ENCODE measurements at regions not wholly inside any gene's neighbourhood (a gene's known extent, or its start where the extent isn't known, plus 50 kb on each side); places are given as distances from the start of the nearest gene placed in this dataset.

DNA sequence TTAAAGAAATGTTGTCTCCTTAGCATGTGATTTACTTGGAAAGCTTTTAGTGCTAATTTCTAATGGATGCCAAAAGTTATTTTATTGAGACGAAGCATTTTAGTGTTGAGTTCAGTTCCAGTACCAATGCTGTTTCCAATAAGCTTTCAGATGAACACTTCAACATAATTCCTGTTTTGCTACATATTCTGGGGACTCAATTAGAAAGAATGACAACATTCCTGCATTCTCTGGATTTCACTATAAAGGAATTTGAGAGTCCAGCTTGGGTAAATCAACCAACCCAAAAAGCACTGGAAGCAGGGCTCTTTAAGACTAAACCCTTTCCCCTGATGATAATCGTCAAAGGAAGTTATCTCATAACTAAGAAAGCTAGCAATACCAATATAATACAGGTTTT, 353.0 kb upstream of the TMTC1 start:
- in situ Hi-C loops (cut with HindIII; ENCODE audit: low pct_unique_long_range_greater_than_20kb, low sequenced_read_pairs), result no loop called here
- no peak for TF ChIP-seq JUND (IDR thresholded peaks at IDR 0.05; ENCODE audit: low read depth)
- no peak for DNase-seq (ENCODE audit: low read depth in 1 of 2, low spot score in 1 of 2)

DNA sequence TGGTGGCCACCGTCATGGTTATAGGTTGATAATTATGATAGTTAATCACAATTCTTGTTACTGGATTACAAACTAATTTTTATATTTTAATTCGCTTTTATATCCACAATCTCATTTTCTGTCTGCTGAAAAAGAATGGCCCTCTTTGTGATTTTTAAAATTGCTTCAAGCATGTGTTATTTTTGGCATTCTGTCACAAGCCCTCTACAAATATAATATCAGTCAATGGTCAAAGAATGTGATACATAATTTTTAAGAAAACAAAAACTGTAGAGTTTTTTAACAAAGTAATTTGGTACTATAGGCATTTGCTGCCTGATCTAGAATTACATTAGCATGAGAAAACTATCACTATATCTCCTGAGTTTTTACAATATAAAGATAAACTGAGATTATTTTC, 352.0 kb upstream of the TMTC1 start:
- DNase-seq (ENCODE audit: low read depth in 1 of 2, low spot score in 1 of 2), result no peak
- in situ Hi-C loops (cut with HindIII; ENCODE audit: low pct_unique_long_range_greater_than_20kb, low sequenced_read_pairs), result no loop called here
- TF ChIP-seq JUND (IDR thresholded peaks at IDR 0.05; ENCODE audit: low read depth), result no peak

DNA sequence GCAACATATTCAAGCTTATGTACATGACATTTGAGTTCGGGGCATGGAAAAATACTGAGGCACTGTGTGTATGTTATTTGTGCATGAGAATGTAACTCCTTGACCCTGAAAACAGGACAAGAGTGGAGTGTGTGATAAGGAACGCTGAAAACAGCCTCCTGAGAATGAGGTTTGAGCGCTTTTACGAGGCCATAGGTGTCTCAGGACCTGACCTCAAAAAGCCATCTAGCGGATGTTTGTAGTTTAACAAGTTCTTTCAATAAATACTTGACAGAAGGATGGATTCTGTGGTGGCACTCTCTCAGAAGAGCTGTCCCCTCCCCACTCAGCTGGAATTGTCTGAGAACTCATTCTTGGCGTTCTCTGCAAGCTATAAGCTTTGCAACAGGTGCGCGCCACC, 350.5 kb upstream of the TMTC1 start:
- peak; percentile 26 to 61 for DNase-seq (ENCODE audit: low read depth in 1 of 2, low spot score in 1 of 2)
- TF ChIP-seq JUND (IDR thresholded peaks at IDR 0.05; ENCODE audit: low read depth), result no peak
- in situ Hi-C loops (cut with HindIII; ENCODE audit: low pct_unique_long_range_greater_than_20kb, low sequenced_read_pairs), result no loop called here

DNA sequence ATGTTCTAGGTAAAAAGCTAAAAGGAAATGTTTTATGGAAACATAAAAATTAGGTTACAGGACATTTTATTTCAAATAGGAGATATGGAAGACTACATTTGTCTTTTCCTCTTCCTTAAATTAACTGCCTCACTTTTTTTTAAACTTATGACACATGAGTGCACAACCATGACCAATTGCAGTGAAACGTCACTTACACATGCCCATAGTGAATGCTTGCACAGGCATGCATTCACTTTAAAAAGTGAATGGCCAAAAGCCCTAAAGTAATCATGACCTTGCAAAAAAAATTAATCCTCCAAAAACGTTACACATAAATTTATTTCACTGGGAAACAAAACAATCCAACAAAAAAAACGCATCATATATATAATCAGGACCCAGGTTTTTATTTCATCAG, 343.2 kb upstream of the TMTC1 start:
- no peak for TF ChIP-seq JUND (IDR thresholded peaks at IDR 0.05; ENCODE audit: low read depth)
- no peak for DNase-seq (ENCODE audit: low read depth in 1 of 2, low spot score in 1 of 2)
- in situ Hi-C loops (cut with HindIII; ENCODE audit: low pct_unique_long_range_greater_than_20kb, low sequenced_read_pairs), result no loop called here

DNA sequence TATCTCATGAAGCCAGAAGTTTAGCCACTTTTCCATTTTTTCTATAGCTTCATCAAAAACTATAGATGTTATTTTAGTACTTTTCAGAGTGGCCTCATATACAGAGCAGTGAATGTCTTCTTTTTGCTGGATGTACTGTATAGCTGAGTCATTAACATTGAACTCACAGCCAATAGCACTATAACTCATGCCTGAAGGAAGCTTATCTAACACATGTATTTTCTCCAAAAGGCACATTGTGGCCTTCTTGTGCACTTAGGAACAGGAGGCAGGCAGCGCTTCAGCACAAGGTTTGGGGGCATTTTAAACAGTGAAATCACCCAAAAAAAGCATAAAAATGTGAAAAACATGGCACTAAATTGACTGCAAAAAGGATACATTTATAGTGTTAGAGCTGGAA, 336.8 kb upstream of the TMTC1 start:
- DNase-seq (ENCODE audit: low read depth in 1 of 2, low spot score in 1 of 2), result no peak
- in situ Hi-C loops (cut with HindIII; ENCODE audit: low pct_unique_long_range_greater_than_20kb, low sequenced_read_pairs), result no loop called here
- no peak for TF ChIP-seq JUND (IDR thresholded peaks at IDR 0.05; ENCODE audit: low read depth)

DNA sequence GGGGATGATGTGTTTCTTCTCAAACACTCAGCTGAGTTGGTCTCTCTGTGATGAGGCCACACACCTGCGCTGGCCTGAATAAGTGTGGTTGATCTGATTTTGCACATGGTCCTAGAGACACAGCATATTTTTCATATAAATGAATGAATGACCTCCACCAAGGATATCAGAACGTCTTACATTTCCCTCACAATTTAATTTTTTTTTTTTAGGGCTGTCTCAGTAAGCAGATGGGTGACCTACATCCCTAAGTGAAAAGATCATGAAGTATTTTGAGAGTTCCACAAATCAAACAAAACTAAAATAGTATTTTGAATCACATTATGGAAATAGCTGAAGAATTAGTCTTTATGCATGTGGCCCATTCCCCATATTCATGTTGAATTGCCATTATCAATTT, 333.7 kb upstream of the TMTC1 start:
- no peak for TF ChIP-seq JUND (IDR thresholded peaks at IDR 0.05; ENCODE audit: low read depth)
- in situ Hi-C loops (cut with HindIII; ENCODE audit: low pct_unique_long_range_greater_than_20kb, low sequenced_read_pairs), result no loop called here
- no peak for DNase-seq (ENCODE audit: low read depth in 1 of 2, low spot score in 1 of 2)

DNA sequence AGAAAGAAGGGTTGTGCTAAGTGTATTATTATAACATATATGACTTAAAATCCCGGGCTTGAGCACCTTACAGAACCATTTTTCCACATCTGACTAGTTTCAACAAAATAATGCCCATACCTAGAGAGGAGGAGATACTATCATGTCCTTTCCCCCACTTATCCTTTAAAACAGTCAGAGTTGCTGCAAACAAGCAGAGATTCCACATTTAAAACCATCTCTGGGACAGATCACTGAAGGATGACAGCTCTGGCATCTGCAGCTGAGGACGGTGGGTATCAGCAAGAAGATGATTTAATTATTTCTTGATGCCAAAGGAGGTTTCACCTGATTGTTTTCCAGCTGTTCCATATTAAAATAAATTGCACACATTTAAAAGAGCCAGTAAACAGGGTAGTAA, 328.0 kb upstream of the TMTC1 start:
- DNase-seq (ENCODE audit: low read depth in 1 of 2, low spot score in 1 of 2), result no peak
- no peak for TF ChIP-seq JUND (IDR thresholded peaks at IDR 0.05; ENCODE audit: low read depth)
- in situ Hi-C loops (cut with HindIII; ENCODE audit: low pct_unique_long_range_greater_than_20kb, low sequenced_read_pairs), result no loop called here

DNA sequence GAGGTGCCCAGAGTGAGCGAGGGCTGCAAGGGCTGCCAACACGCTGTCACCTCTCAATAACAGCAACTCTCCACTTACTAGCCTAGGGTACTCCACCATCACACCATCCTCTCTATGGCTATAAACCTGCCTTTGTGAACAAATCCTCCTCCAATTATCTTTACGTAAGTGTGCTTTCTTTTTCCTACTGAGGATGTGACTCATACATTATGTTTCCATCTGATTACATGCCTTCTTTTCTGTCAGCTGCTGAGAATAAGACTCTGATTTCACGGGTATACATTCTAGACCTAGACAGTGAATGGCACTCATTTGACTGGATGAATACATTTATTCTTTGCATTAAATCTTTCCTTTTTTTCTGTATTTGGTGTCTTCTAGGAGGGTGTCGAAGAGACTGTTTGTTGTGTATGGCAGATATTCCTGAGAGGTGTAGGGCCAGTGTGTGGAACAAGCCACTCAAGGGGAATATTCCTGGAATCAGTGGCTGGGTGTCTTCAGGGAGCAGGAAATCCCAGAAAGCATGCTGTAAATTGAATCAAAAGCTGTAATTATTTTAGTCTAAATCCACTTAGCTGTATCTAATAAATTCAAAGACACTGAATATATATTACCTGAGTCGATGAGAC, 327.3 kb upstream of the TMTC1 start:
- in situ Hi-C loops (cut with HindIII; ENCODE audit: low pct_unique_long_range_greater_than_20kb, low sequenced_read_pairs), result no loop called here
- no peak for TF ChIP-seq JUND (IDR thresholded peaks at IDR 0.05; ENCODE audit: low read depth)
- no peak for DNase-seq (ENCODE audit: low read depth in 1 of 2, low spot score in 1 of 2)

DNA sequence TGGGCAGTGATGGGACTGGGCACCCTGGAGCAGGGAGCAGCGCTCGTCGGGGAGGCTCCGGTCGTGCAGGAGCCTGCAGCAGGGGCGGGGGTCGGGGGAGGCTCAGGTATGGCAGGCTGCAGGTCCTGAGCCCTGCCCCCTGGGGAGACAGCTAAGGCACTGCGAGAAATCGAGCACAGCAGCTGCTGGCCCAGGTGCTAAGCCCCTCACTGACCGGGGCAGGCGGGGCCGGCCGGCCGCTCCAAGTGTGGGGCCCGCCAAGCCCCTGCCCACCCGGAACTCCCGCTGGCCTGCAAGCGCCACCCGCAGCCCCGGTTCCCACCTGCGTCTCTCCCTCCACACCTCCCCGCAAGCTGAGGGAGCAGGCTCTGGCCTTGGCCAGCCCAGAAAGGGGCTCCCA, 326.8 kb upstream of the TMTC1 start:
- TF ChIP-seq JUND (IDR thresholded peaks at IDR 0.05; ENCODE audit: low read depth), result no peak
- DNase-seq (ENCODE audit: low read depth in 1 of 2, low spot score in 1 of 2), result no peak
- in situ Hi-C loops (cut with HindIII; ENCODE audit: low pct_unique_long_range_greater_than_20kb, low sequenced_read_pairs), result no loop called here

DNA sequence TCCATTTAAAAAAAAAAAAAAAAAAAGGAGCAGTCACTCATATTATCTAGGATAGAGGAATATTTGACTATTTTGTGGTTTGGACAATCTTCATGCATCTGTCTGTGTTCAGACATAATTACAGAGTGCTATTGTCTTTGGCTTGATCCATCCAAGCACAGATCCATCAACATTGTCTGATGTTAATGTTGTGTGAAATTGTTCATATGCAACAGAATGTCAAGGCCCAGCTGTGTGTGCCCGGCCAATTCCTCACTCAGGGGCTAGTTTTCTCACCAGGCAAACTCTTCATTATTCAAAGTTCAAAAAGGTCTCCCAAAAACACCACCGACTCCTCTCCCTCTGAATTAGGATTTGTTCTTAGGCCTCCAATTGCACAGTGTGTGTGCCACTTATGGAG, 324.9 kb upstream of the TMTC1 start:
- in situ Hi-C loops (cut with HindIII; ENCODE audit: low pct_unique_long_range_greater_than_20kb, low sequenced_read_pairs), result no loop called here
- no peak for DNase-seq (ENCODE audit: low read depth in 1 of 2, low spot score in 1 of 2)

DNA sequence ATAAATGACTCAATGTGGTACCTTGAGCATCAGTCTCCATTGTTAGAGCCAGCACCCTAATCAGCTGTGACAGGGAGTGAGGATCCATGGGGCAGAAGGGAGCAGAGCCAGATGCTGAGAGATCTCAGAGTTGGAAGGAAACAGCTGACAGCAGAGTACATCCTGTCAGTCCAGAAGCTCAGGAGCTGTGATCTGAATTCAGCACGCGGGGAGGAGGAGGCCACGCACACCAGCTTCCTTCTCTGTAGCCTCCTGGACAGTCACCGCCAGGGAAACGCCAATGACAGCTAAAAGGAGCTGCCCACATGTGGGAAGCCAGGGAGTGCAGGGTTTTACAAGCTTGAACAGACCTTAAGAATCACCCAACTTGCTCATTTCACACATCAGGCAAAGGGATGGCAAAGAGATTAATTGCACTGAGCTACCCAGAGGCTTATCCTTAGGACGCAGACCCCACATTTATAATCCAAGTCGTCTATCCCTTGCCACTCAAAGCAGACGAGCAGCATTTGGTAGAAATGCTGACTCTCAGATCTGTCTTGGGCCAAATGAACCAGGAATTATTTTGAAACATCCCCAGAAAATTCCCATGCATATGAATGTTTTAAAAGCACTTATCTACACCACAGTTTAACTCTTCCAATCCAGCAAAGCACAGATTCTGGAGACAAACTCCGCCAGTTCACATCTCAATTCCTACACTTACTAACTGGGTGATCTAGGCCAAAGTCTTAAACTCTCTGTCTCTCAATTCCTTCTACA, 322.6 kb upstream of the TMTC1 start:
- in situ Hi-C loops (cut with HindIII; ENCODE audit: low pct_unique_long_range_greater_than_20kb, low sequenced_read_pairs), result no loop called here
- DNase-seq (ENCODE audit: low read depth in 1 of 2, low spot score in 1 of 2), result no peak
- no peak for TF ChIP-seq JUND (IDR thresholded peaks at IDR 0.05; ENCODE audit: low read depth)

More for the DNA sequence above, 324.9 kb upstream of the TMTC1 start:
- TF ChIP-seq JUND (IDR thresholded peaks at IDR 0.05; ENCODE audit: low read depth), result no peak

DNA sequence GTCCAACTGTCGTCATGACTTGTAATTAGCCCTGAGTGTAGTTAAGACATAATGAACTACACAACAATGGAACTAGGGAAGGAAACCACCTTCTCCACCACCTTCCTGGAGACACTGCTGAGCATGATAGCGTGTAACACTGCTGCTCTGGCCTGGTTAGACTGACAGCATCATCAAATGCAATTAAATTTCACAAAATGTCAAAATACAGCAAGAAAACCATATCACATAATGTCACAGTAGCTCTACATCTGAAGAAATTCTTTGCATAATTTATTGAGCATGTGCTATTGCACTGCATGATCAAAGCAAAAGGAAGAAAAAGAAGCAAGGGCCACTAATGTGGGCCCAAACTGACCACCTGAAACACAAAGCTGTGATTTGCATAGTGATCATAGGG, 321.8 kb upstream of the TMTC1 start:
- in situ Hi-C loops (cut with HindIII; ENCODE audit: low pct_unique_long_range_greater_than_20kb, low sequenced_read_pairs), result no loop called here
- TF ChIP-seq JUND (IDR thresholded peaks at IDR 0.05; ENCODE audit: low read depth), result no peak
- no peak for DNase-seq (ENCODE audit: low read depth in 1 of 2, low spot score in 1 of 2)

DNA sequence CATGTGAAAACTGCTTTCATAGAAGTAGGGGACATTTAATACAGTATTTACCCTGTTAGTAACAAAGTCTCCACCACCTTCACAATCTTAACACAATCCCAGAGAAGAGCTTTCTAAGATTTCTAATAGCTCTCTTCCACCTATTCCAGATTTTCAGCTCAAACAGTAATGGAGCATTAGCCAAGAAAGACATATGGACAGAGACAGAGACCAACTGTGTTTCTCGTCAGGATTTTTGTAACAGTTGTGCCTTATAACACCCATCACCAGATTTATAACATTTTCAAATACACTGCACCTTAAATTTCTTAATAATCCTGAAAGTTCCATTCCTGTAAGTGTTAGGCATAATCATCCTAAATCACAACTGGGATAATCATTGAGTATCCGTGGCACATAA, 321.2 kb upstream of the TMTC1 start:
- no peak for TF ChIP-seq JUND (IDR thresholded peaks at IDR 0.05; ENCODE audit: low read depth)
- in situ Hi-C loops (cut with HindIII; ENCODE audit: low pct_unique_long_range_greater_than_20kb, low sequenced_read_pairs), result no loop called here
- DNase-seq (ENCODE audit: low read depth in 1 of 2, low spot score in 1 of 2), result no peak

DNA sequence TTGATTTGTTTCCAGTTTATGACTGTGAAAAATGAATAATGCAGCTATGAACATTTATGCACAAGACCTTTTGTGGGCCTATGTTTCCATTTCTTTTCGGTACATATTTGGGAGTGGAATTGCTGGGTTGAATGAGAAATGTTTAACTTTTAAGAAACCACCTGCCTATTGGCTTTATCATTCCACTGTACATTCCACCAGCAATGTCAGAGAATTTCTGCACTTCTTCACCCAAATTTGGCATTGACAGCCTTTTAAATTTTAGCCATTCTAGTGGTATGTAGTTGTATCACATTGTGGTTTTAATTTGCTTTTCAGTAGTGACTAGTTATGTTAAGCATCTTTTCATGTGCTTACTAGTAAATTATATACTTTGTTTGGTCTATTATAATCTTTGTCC, 317.0 kb upstream of the TMTC1 start:
- in situ Hi-C loops (cut with HindIII; ENCODE audit: low pct_unique_long_range_greater_than_20kb, low sequenced_read_pairs), result no loop called here
- no peak for DNase-seq (ENCODE audit: low read depth in 1 of 2, low spot score in 1 of 2)
- no peak for TF ChIP-seq JUND (IDR thresholded peaks at IDR 0.05; ENCODE audit: low read depth)
